H54 (cell line): ENCODE measurements at regions not wholly inside any gene's neighbourhood (a gene's known extent, or its start where the extent isn't known, plus 50 kb on each side); places are given as distances from the start of the nearest gene placed in this dataset.

Source experiments
- DNase-seq: peaks from one replicate; pipeline ENCODE4 v3.0.0; 2011; ENCODE audit warnings: low spot score, mixed read lengths; ENCODE audit not compliant: insufficient read length
- FAIRE-seq: peaks from 3 replicates; lab custom pipeline; 2011; peaks lifted over from hg19 to GRCh38; lab: Jason Lieb, UNC
- POLR2A ChIP-seq: IDR thresholded peaks from 2 replicates; pipeline ENCODE4 v1.6.1; 2011; ENCODE audit warnings: low read depth, mild to moderate bottlenecking, low read length

DNA sequence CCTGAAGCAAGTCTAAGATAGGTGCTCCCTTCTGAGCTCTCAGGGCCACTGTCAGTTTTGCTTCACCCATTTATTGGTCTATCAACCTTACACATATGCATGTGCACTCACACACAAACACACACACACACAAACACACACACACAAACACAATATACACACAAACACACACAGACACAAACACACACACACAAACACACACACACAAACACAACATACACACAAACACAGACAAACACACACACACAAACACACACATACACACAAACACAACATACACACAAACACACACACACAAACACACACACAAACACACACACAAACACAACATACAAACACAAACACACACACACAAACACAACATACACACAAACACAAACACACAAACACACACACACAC lies 181.6 kb upstream of the KLHL29 start:
- peak; percentile 41 for FAIRE-seq
- TF ChIP-seq POLR2A: no peak
- DNase-seq: no peak

DNA sequence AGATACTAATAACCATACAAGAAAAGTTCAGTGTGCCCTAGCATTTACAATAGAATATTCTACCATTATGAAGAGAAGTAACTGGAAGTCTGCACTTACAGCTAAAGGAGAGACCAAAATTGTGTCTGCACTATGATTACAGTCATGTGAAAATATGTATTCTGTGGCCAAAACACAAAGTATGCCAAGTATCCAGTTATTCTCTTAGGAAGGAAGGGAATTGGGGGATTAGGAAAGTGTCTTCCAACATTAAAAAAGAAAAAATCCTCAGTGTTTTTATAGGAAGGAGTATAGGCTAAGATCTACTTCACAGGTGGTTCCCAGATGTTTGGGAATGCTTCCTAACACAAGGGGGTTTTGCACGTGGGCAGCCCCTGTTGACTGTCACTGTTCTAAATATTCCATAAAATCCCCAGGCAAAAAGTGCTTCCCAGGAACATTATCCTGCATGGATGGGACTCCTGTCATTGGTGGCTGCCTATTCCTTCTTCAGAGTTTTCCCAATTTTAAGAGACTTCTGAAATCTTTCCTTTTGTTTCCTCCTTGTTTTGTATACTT lies 180.2 kb upstream of the KLHL29 start:
- no peak for TF ChIP-seq POLR2A
- no peak for DNase-seq
- no peak for FAIRE-seq

DNA sequence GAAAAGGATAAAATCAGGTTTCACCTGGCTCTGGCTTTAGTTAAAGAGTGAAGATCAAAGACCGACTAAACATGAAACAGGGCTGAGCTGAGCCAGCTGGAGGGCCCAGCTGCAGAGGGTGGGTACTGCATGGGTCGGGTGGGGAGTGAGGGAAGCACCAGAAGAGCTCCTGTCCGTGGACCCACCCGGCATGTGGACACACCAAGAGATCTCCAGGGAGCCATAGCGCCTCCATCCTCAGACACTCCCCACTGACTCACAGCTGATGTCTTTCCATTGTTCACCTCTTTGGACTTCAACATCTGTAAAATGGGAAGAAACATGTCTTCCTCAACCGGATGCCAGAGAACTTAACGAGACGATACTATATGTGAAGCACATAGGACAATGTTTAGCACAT lies 178.3 kb upstream of the KLHL29 start:
- TF ChIP-seq POLR2A: no peak
- DNase-seq (no peak), FAIRE-seq (no peak)

DNA sequence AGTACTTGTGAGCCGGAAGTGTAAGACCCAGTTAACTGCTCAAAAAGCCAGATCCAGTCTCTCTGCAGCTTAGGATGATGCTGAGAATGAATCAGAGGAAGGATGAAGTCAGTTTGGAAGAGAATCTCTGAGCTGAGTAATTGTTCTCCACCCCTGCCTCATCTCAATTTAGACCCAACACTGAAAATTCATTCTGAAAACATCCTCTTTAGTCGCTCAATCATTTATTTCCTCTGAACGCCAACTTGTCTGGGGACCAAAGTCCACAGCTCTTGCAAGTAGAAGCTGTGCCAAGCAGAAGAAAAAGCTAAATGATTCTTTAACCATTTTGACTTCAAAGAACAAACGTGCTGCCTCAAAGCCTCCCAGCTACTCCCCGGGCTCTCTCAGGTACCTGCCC lies 177.1 kb upstream of the KLHL29 start:
- DNase-seq (no peak), FAIRE-seq (no peak)
- no peak for TF ChIP-seq POLR2A

DNA sequence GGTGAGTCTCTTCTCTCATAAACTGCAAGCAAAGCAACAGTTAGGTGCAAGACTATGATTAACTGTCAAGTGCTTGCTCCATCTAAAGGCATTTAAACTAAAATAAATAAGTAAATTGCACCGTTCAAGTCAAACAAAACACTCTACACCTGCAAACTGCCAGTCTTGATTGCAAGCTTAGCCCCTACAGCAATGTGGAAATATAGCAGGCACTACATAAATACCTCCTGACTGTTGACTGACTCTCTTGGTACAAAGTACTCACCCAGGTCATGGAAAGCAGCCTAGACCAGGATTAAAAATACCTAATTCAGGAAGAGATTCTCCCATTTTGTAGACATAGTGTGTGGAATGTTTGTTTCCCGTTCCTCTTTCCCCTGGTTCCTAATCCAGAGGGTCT lies 176.6 kb upstream of the KLHL29 start:
- DNase-seq: no peak
- no peak for FAIRE-seq
- TF ChIP-seq POLR2A: no peak

DNA sequence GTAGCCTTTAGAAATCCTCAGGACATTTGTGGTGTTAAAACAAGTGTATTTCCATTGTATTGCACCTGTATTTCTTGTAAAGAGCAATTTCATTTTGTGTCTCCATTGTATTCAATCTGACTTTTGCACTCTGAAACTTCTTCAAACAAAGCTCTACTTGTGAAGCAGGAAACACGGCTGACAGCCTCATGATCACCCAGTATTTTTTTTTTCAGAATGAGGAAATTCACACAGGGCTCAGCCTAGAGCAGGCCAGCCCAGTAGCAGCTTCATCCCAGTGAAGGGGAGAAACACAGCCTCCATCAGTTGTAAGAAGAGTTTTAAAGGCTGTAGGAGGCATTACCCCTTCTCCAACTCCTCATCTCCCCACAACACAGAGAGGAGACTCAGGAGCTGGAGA lies 175.9 kb upstream of the KLHL29 start:
- no peak for FAIRE-seq

DNA sequence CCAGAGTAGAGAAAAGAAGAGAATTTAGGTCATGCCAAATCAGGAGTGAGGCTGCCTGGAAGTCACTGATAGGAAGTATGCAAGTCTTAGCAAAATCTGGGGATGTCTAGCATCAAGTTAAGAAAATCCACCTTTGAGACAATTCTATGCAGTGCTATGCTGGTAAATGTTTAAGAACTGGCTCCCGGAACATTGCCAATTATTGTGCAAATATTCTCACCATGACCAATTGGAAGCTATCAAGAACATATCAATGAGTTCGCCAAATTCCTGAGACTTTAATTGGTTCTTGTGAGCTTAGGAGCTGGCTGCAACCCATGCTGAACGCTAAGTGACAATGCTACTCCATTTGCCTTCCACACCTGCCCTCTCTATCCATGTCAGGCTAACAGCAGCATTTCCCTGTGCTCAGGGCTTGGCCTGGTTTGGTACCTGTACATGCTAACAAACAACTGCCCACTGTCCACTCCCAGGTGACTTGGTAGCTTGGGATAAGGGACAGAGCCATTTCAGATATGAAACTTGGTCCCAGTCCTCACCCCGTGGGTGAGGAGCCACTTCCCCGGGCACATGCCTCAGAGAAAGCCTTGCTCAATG lies 172.9 kb upstream of the KLHL29 start:
- DNase-seq: no peak
- no peak for TF ChIP-seq POLR2A
- FAIRE-seq: no peak

More for the DNA sequence above, 175.9 kb upstream of the KLHL29 start:
- TF ChIP-seq POLR2A: no peak
- DNase-seq: no peak

DNA sequence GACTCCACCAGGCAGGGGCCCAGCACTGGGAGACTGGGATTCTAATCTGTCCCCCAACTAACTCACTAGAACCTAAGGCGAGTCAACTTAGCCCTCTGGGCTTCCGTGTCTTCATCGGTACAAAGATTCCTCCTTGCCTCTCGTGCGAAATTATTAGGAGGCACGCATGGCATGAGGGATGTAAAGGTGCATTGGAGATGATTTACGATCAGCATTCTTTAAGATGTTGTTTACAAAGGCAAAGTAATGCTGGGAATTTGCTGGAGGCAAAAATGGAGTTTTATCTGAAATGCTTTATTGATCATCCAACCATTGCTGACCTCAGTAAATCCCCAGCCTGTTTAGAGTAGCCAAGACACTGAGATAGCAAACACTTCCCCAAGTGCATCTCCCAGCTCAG lies 171.8 kb upstream of the KLHL29 start:
- DNase-seq (no peak), FAIRE-seq (no peak)
- no peak for TF ChIP-seq POLR2A

DNA sequence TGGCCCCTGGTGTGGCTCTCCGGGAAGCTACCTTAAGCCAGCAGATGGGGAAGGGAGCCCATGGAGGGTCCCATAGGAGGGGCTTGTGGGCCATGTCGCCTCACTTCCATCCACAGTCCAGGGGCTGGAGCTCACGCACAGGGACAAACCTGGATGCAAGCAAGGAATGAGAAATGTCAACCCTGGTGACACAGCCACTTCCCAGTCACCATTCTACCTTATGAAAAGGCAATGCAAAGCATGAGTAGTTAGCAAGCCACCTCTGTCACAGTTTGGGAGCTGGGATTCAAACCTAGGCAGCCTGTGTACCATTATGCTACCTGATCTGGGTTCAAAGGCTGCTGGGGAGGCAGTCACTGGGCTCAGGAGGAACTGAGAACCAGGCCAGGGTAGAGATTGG lies 170.0 kb upstream of the KLHL29 start:
- FAIRE-seq (no peak), DNase-seq (no peak)
- no peak for TF ChIP-seq POLR2A

DNA sequence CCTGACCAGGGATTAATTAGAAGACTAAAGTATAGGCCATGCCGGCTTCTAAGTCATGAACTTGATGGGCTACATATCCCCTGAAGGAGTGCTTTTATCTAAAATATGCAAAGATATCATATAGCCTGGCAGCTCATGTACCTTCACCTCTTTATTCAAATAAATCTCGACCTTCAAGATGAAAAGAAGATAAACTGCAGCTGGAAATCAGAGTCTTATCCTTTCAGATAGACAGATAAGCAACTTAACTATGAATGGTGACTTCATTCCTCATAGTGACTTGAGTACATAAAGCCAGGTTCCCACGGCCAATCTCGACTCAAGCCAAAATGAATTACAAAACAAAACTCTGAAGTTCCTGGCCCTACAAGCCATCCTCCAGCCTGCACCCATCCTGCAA lies 165.3 kb upstream of the KLHL29 start:
- DNase-seq: no peak
- FAIRE-seq: no peak

DNA sequence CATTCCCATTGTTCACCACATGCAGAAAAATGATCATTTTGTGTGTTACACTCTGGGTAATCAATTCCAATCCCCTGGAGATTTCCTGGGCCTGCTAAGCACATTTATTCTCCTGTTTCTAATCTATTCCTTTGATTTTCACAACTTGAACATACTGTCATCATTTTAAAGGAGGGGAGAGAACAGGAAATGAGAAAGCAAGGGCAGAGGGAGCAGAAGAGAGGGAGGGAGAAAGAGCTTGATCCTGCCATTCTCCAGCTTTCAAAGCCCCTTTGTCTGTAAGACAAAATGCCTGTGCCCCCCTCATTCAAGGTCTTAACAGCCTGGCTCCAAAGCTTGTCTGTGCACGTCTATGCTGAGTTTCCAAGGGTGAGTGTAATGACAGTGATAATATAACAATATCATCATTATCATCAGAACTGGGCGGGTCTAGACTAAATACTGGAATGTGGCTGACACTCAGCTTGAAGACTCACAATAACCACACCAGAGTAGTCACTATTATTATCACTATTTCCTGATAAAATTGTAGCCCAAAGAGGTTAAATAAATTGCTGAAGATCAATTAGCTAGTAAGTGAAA lies 164.4 kb upstream of the KLHL29 start:
- FAIRE-seq (no peak), DNase-seq (no peak)
- TF ChIP-seq POLR2A: no peak

More for the DNA sequence above, 165.3 kb upstream of the KLHL29 start:
- TF ChIP-seq POLR2A: no peak

DNA sequence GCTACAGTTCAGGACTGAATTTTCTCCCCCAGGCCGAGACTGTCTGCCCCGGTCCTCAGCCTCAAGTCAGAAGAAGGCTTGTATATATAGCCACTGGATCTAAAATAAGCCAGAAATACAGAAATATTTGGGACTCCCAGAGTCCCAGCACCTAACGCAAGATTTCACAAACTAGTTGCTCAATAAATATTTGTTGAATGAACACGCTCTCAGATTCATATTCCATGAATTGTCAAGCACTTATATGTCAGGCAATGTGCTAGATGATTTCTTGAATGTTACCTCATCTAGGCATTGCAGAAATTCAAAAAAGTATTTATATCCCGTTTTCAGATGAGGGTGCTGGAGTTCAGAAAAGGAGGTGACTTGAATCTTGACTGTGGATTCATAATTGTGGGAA lies 163.7 kb upstream of the KLHL29 start:
- no peak for FAIRE-seq
- TF ChIP-seq POLR2A: no peak
- no peak for DNase-seq

DNA sequence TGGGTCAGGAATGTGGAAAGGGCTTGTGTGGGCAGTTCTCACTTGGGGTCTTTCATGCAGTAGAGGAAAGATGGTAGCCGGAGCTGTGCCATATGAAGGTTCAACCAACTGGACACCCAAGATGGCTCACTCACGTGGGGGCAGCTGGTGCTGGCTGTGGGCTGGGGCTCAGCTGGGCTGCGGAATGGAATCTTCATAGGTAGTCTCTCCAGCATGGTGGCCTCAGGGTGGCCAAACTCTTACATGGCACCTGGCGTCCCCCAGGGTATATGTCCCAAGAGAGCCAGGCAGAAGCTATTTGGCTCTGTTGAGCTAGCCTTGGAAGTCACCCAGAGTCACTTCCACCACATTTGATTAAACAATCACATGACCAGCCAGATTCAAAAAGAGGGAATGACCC lies 163.1 kb upstream of the KLHL29 start:
- DNase-seq: no peak
- no peak for TF ChIP-seq POLR2A
- FAIRE-seq: no peak

DNA sequence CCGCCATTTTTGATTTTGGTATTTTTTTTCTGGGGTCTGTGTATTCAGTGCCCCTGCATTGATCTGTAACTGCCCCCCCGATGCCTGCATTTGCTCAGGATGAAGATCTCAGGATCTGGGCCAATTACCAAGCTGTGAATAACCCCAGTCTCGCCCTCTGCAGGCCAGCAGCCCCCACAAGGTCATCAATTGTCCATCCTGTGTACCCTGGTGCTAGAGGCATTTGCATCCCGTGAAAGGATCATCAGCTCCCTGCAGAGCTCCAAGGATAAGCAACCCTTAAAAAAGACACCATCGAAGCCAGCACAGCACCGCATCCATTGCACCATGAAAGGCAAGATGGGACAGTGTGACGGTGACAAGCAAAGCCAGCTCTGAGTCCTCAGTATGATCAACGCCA lies 154.1 kb upstream of the KLHL29 start:
- TF ChIP-seq POLR2A: no peak
- no peak for FAIRE-seq
- DNase-seq: no peak

DNA sequence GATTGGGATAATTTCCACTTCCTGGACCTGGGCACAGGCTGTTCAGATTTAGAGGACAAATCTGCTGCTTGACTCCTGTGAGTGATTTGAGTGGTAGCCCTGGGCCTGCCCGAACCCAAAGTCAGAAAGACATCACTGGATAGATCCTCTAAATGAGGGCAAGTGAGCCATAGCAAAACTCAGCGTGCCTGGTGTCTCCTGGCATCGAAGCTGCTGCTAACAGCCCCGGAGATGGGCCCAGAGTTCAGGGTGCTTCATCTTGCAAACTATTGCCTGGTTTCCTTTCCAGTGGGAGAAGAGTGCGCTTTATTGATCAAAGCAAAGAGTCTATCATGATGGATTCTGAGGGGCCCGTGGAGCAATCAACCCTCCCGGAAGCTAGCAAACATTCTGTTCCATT lies 153.1 kb upstream of the KLHL29 start:
- TF ChIP-seq POLR2A: no peak
- FAIRE-seq: no peak

More for the DNA sequence above, 153.1 kb upstream of the KLHL29 start:
- no peak for DNase-seq
